NCI-H146 treated with DMSO at 0.1 percent for 48 hours (cell line): ENCODE measurements at regions not wholly inside any gene's neighbourhood (a gene's known extent, or its start where the extent isn't known, plus 50 kb on each side); places are given as distances from the start of the nearest gene placed in this dataset.

ENCODE experiments used
- DNase-seq: peaks from one replicate; lab custom pipeline; 2025; ENCODE audit not compliant: unreplicated experiment; lab: John Stamatoyannopoulos, UW

- peak; percentile 32 for DNase-seq
Observed at GRCh38 chr9:13607481-13608441, 328.3 kb upstream of the MPDZ start.

- DNase-seq, result no peak
Observed at GRCh38 chr9:13606586-13606985, 327.1 kb upstream of the MPDZ start.

GRCh38 chr9:13603921-13604320 lies 324.4 kb upstream of the MPDZ start:
- DNase-seq, result no peak

- no peak for DNase-seq
Observed at GRCh38 chr9:13598738-13599137, 319.2 kb upstream of the MPDZ start.

- no peak for DNase-seq
Observed at GRCh38 chr9:13597427-13597826, 317.9 kb upstream of the MPDZ start.

GRCh38 chr9:13597004-13597403 lies 317.5 kb upstream of the MPDZ start:
- DNase-seq, result no peak

GRCh38 chr9:13596383-13596970 lies 317.0 kb upstream of the MPDZ start:
- DNase-seq, result no peak

- no peak for DNase-seq
Observed at GRCh38 chr9:13590996-13591395, 311.5 kb upstream of the MPDZ start.

GRCh38 chr9:13589034-13589737 lies 309.7 kb upstream of the MPDZ start:
- no peak for DNase-seq

GRCh38 chr9:13588151-13589033 lies 308.9 kb upstream of the MPDZ start:
- no peak for DNase-seq

GRCh38 chr9:13587571-13587970 lies 308.1 kb upstream of the MPDZ start:
- peak; percentile 54 for DNase-seq

GRCh38 chr9:13586587-13587374 lies 307.3 kb upstream of the MPDZ start:
- DNase-seq, result no peak

- no peak for DNase-seq
Observed at GRCh38 chr9:13580760-13581159, 301.3 kb upstream of the MPDZ start.

- no peak for DNase-seq
Observed at GRCh38 chr9:13580131-13580530, 300.6 kb upstream of the MPDZ start.

GRCh38 chr9:13576101-13576500 lies 296.6 kb upstream of the MPDZ start:
- DNase-seq, result no peak

GRCh38 chr9:13575558-13575957 lies 296.1 kb upstream of the MPDZ start:
- DNase-seq, result no peak

GRCh38 chr9:13570068-13570974 lies 290.8 kb upstream of the MPDZ start:
- DNase-seq, result no peak

GRCh38 chr9:13569602-13570067 lies 290.1 kb upstream of the MPDZ start:
- no peak for DNase-seq
